Amygdala (tissue), 56 donors: ENCODE measurements at regions not wholly inside any gene's neighbourhood (a gene's known extent, or its start where the extent isn't known, plus 50 kb on each side); places are given as distances from the start of the nearest gene placed in this dataset.

Experiments used
- DNase-seq, 56 donors: peaks; one replicate each; lab custom pipeline; 2025; lab: John Stamatoyannopoulos, UW

- no peak for DNase-seq
Observed at GRCh38 chr2:219878516-219878915, 251.1 kb downstream of the SLC4A3 start.

GRCh38 chr2:219881851-219882250 lies 254.4 kb downstream of the SLC4A3 start:
- DNase-seq: no peak

- DNase-seq: no peak
Observed at GRCh38 chr2:219886615-219887014, 259.2 kb downstream of the SLC4A3 start.

- no peak for DNase-seq
Observed at GRCh38 chr2:219887870-219888269, 260.4 kb downstream of the SLC4A3 start.

- no peak for DNase-seq
Observed at GRCh38 chr2:219893541-219893940, 266.1 kb downstream of the SLC4A3 start.

GRCh38 chr2:219897456-219897855 lies 270.0 kb downstream of the SLC4A3 start:
- DNase-seq: no peak

GRCh38 chr2:219901155-219901554 lies 273.7 kb downstream of the SLC4A3 start:
- DNase-seq: no peak

GRCh38 chr2:219902891-219903552 lies 275.6 kb downstream of the SLC4A3 start:
- DNase-seq: no peak

GRCh38 chr2:219905640-219906039 lies 278.2 kb downstream of the SLC4A3 start:
- no peak for DNase-seq

- DNase-seq: no peak
Observed at GRCh38 chr2:219906114-219907010, 278.9 kb downstream of the SLC4A3 start.

- DNase-seq: no peak
Observed at GRCh38 chr2:219907011-219907365, 279.6 kb downstream of the SLC4A3 start.

GRCh38 chr2:219908538-219908937 lies 281.1 kb downstream of the SLC4A3 start:
- no peak for DNase-seq

- DNase-seq: no peak
Observed at GRCh38 chr2:219911541-219911940, 284.1 kb downstream of the SLC4A3 start.

- DNase-seq: peak in 11 of 56 donors; percentile 4 to 21 (median 14)
Observed at GRCh38 chr2:219912491-219912921, 285.1 kb downstream of the SLC4A3 start.

- no peak for DNase-seq
Observed at GRCh38 chr2:219914577-219914976, 287.1 kb downstream of the SLC4A3 start.

- DNase-seq: peak in 14 of 56 donors; percentile 2 to 54 (median 22)
Observed at GRCh38 chr2:219916281-219916680, 288.9 kb downstream of the SLC4A3 start.

- DNase-seq: peak in 4 of 56 donors; percentile 1 to 7 (median 6)
Observed at GRCh38 chr2:219916726-219917440, 289.5 kb downstream of the SLC4A3 start.

GRCh38 chr2:219918254-219918653 lies 290.8 kb downstream of the SLC4A3 start:
- no peak for DNase-seq

GRCh38 chr2:219918944-219919343 lies 291.5 kb downstream of the SLC4A3 start:
- DNase-seq: no peak

GRCh38 chr2:219919506-219919905 lies 292.1 kb downstream of the SLC4A3 start:
- DNase-seq: no peak

- DNase-seq: no peak
Observed at GRCh38 chr2:219929835-219930234, 302.4 kb downstream of the SLC4A3 start.
